HEK293 (cell line): ENCODE measurements at regions not wholly inside any gene's neighbourhood (a gene's known extent, or its start where the extent isn't known, plus 50 kb on each side); places are given as distances from the start of the nearest gene placed in this dataset.

Experiments
- CTCF ChIA-PET: fragments of 350-600 bp; formaldehyde crosslinking; extraction: SDS; loops from one replicate; lab custom pipeline; 2021; ENCODE audit warnings: antibody characterized with exemption; lab: Yijun Ruan, JAX
- POLR2A ChIA-PET: fragments of 300-600 bp; formaldehyde crosslinking; extraction: SDS; loops from one replicate; lab custom pipeline; 2020; ENCODE audit warnings: antibody characterized with exemption, inconsistent platforms; lab: Yijun Ruan, JAX
- H3K27ac ChIP-seq: fragments of 200-500 bp; sonication (Bioruptor generic); 2 replicates; pipeline ENCODE4 v1.5.1; 2014; ENCODE audit warnings: low read depth, low read length, control low read depth, inconsistent platforms; ENCODE audit errors: extremely low read depth
- H3K36me3 ChIP-seq, 2 experiments: fragments of 200-500 bp in 1 of 2; sonication (Bioruptor generic) in 1 of 2; 1 replicate in 1 of 2; 2 replicates in 1 of 2; pipeline ENCODE4 v1.5.1; 2014 to 2017; ENCODE audit warnings: inconsistent platforms in 2 of 2, low read length in 2 of 2; ENCODE audit not compliant: control insufficient read depth in 2 of 2, insufficient read depth in 1 of 2
- H3K4me1 ChIP-seq: fragments of 200-500 bp; sonication (Bioruptor generic); 2 replicates; pipeline ENCODE4 v1.5.1; 2014; ENCODE audit warnings: mild to moderate bottlenecking, low read length, inconsistent platforms; ENCODE audit not compliant: control insufficient read depth, insufficient read depth
- H3K4me3 ChIP-seq: 2 replicates; pipeline ENCODE4 v1.5.1; 2011; ENCODE audit warnings: low read depth, mild to moderate bottlenecking, control low read depth, low read length, moderate library complexity
- H3K9me3 ChIP-seq: fragments of 200-500 bp; sonication (Bioruptor generic); 2 replicates; pipeline ENCODE4 v1.5.1; 2014; ENCODE audit warnings: low read depth, low read length, inconsistent platforms; ENCODE audit not compliant: control insufficient read depth, insufficient read depth
- BCL11B ChIP-seq: fragments of 450-650 bp; formaldehyde crosslinking; IDR thresholded peaks from 2 replicates; pipeline ENCODE4 v1.5.1; 2016; ENCODE audit warnings: low read depth, missing biosample characterization, missing genetic modification characterization
- EGR2 ChIP-seq: fragments of 450-650 bp; formaldehyde crosslinking; IDR thresholded peaks from 2 replicates; pipeline ENCODE4 v1.5.1; 2016; ENCODE audit warnings: low read depth, missing biosample characterization, missing genetic modification characterization
- OSR2 ChIP-seq: fragments of 450-650 bp; formaldehyde crosslinking; IDR thresholded peaks from 2 replicates; pipeline ENCODE4 v1.5.1; 2016; ENCODE audit warnings: missing biosample characterization, missing genetic modification characterization
- SCRT1 ChIP-seq: fragments of 450-650 bp; formaldehyde crosslinking; IDR thresholded peaks from 2 replicates; pipeline ENCODE4 v1.5.1; 2016; ENCODE audit warnings: missing biosample characterization, missing genetic modification characterization, borderline replicate concordance
- ZFHX2 ChIP-seq: fragments of 450-650 bp; formaldehyde crosslinking; conservative IDR thresholded peaks from 2 replicates; pipeline ENCODE4 v1.5.1; 2016; ENCODE audit warnings: missing biosample characterization, missing genetic modification characterization
- ZFP69B ChIP-seq: fragments of 450-650 bp; formaldehyde crosslinking; IDR thresholded peaks from 2 replicates; pipeline ENCODE4 v1.5.1; 2016; ENCODE audit warnings: missing biosample characterization, missing genetic modification characterization
- ZNF18 ChIP-seq: fragments of 450-650 bp; formaldehyde crosslinking; IDR thresholded peaks from 2 replicates; pipeline ENCODE4 v1.5.1; 2016; ENCODE audit warnings: missing biosample characterization, missing genetic modification characterization
- ZNF335 ChIP-seq: fragments of 450-650 bp; formaldehyde crosslinking; conservative IDR thresholded peaks from 2 replicates; pipeline ENCODE4 v1.5.1; 2016; ENCODE audit warnings: missing biosample characterization, missing genetic modification characterization
- ZNF423 ChIP-seq: fragments of 450-650 bp; formaldehyde crosslinking; IDR thresholded peaks from 2 replicates; pipeline ENCODE4 v1.5.1; 2016; ENCODE audit warnings: missing biosample characterization, missing genetic modification characterization
- ZNF518A ChIP-seq: fragments of 450-650 bp; formaldehyde crosslinking; conservative IDR thresholded peaks from 2 replicates; pipeline ENCODE4 v1.5.1; 2016; ENCODE audit warnings: low read depth, missing biosample characterization, missing genetic modification characterization
- ZNF548 ChIP-seq: fragments of 450-650 bp; formaldehyde crosslinking; IDR thresholded peaks from 2 replicates; pipeline ENCODE4 v1.5.1; 2016; ENCODE audit warnings: missing biosample characterization, missing genetic modification characterization
- ZNF561 ChIP-seq: fragments of 450-650 bp; IDR thresholded peaks from 2 replicates; pipeline ENCODE4 v1.5.1; 2018; ENCODE audit warnings: missing biosample characterization, missing genetic modification characterization, borderline replicate concordance
- ZNF660 ChIP-seq: fragments of 450-650 bp; IDR thresholded peaks from 2 replicates; pipeline ENCODE4 v1.5.1; 2018; ENCODE audit warnings: missing biosample characterization, mild to moderate bottlenecking, missing genetic modification characterization
- ZNF692 ChIP-seq: fragments of 450-650 bp; formaldehyde crosslinking; IDR thresholded peaks from 2 replicates; pipeline ENCODE4 v1.5.1; 2016; ENCODE audit warnings: missing biosample characterization, missing genetic modification characterization
- ZNF707 ChIP-seq: fragments of 450-650 bp; formaldehyde crosslinking; IDR thresholded peaks from 2 replicates; pipeline ENCODE4 v1.5.1; 2016; ENCODE audit warnings: missing biosample characterization, missing genetic modification characterization
- ZNF768 ChIP-seq: fragments of 450-650 bp; formaldehyde crosslinking; IDR thresholded peaks from 2 replicates; pipeline ENCODE4 v1.5.1; 2018; ENCODE audit warnings: missing biosample characterization, mild to moderate bottlenecking, missing genetic modification characterization
- ZNF843 ChIP-seq: fragments of 450-650 bp; formaldehyde crosslinking; IDR thresholded peaks from 2 replicates; pipeline ENCODE4 v1.5.1; 2016; ENCODE audit warnings: missing biosample characterization, missing genetic modification characterization
- TF ChIP-seq, protein P1 (sequence below): sonication (generic); formaldehyde crosslinking; IDR thresholded peaks from 2 replicates; pipeline ENCODE4 v1.8.1; 2022; ENCODE audit warnings: mild to moderate bottlenecking, moderate library complexity, missing genetic modification reagents
- TF ChIP-seq, protein P2 (sequence below): fragments of 450-650 bp; formaldehyde crosslinking; IDR thresholded peaks from 2 replicates; pipeline ENCODE4 v1.5.1; 2016; ENCODE audit warnings: missing biosample characterization, missing genetic modification characterization

DNA sequence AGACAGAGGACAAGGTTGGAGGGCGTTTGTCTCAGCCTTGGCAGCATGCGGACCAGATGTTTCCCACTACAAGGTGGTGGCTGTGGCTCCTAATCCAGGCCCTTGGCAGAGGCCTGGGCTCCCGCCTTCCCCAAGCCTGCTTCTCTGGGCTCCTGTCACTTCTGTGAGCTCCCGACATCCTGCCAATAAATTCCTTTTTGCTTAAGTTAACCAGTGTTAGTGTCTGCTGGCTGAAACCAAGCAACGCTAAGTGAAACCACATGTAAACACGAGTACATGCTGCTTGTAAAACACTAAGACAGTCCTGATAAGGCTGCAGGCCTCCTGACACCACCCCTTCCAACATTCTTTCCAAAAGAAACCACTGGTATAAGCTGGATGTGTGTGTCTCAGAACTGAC, 263.6 kb upstream of the ZMIZ1 start (continued):
- TF ChIP-seq, protein P1, sequence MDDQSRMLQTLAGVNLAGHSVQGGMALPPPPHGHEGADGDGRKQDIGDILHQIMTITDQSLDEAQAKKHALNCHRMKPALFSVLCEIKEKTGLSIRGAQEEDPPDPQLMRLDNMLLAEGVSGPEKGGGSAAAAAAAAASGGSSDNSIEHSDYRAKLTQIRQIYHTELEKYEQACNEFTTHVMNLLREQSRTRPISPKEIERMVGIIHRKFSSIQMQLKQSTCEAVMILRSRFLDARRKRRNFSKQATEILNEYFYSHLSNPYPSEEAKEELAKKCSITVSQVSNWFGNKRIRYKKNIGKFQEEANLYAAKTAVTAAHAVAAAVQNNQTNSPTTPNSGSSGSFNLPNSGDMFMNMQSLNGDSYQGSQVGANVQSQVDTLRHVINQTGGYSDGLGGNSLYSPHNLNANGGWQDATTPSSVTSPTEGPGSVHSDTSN (CRISPR knock-in tag), result no peak
- TF ChIP-seq ZNF518A (tag by site-specific recombination), result no peak
- TF ChIP-seq, protein P2, sequence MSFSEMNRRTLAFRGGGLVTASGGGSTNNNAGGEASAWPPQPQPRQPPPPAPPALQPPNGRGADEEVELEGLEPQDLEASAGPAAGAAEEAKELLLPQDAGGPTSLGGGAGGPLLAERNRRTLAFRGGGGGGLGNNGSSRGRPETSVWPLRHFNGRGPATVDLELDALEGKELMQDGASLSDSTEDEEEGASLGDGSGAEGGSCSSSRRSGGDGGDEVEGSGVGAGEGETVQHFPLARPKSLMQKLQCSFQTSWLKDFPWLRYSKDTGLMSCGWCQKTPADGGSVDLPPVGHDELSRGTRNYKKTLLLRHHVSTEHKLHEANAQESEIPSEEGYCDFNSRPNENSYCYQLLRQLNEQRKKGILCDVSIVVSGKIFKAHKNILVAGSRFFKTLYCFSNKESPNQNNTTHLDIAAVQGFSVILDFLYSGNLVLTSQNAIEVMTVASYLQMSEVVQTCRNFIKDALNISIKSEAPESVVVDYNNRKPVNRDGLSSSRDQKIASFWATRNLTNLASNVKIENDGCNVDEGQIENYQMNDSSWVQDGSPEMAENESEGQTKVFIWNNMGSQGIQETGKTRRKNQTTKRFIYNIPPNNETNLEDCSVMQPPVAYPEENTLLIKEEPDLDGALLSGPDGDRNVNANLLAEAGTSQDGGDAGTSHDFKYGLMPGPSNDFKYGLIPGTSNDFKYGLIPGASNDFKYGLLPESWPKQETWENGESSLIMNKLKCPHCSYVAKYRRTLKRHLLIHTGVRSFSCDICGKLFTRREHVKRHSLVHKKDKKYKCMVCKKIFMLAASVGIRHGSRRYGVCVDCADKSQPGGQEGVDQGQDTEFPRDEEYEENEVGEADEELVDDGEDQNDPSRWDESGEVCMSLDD, result no peak
- TF ChIP-seq ZNF548 (tag by site-specific recombination), result no peak
- TF ChIP-seq ZNF423 (tag by site-specific recombination), result no peak
- TF ChIP-seq ZNF561 (tag by site-specific recombination), result peak; percentile 46; the same call in 1 of the 2 replicates
- TF ChIP-seq ZFP69B, result no peak
- no peak for TF ChIP-seq ZNF768
- no peak for TF ChIP-seq ZNF335 (tag by site-specific recombination)
- no peak for TF ChIP-seq ZNF843 (tag by site-specific recombination)
- TF ChIP-seq SCRT1 (tag by site-specific recombination), result no peak
- TF ChIP-seq ZNF692, result 0 out of 2 replicates have a peak, but pooled peaks have one; percentile 11
- TF ChIP-seq ZNF707, result no peak
- peak; percentile 98 for TF ChIP-seq OSR2 (tag by site-specific recombination)
- no peak for TF ChIP-seq ZNF660 (tag by site-specific recombination)
- no peak for TF ChIP-seq BCL11B (tag by site-specific recombination)

GRCh38 chr10:78806681-78807221, 262.0 kb upstream of the ZMIZ1 start:
- peak; percentile 32; the same call in 1 of the 2 replicates for TF ChIP-seq ZFHX2 (tag by site-specific recombination)
- TF ChIP-seq EGR2 (tag by site-specific recombination), result peak; percentile 50; the same call in 1 of the 2 replicates
- no peak for TF ChIP-seq ZNF18 (tag by site-specific recombination)
- ChIA-PET POLR2A (no interaction called here), CTCF (interaction anchor here (0.7 kb wide), 1 partner anchor 226 kb away, joined by 4 read pairs; no protein-coding TSS in a partner anchor)
- H3K36me3 ChIP-seq, result no peaks in the 10 kb centered on the region
- H3K4me3 ChIP-seq, result no peak overlapping the region
- no peaks in the 10 kb centered on the region for H3K9me3 ChIP-seq
- H3K4me1 ChIP-seq, result peaks cover 7% of the 10 kb centered on the region; the same call in 1 of the 2 replicates
- H3K27ac ChIP-seq, result no peak overlapping the region
